Testis (tissue), 2 donors: ENCODE measurements at regions not wholly inside any gene's neighbourhood (a gene's known extent, or its start where the extent isn't known, plus 50 kb on each side); places are given as distances from the start of the nearest gene placed in this dataset.

Experiments used
- DNase-seq: peaks from one replicate; pipeline ENCODE4 v3.0.0-alpha.2; 2019
- H3K27ac ChIP-seq, 2 donors: fragments of 200-600 bp; sonication (generic); one replicate each; pipeline ENCODE4 v1.5.1; 2019
- H3K27me3 ChIP-seq: fragments of 200-600 bp; sonication (generic); one replicate; pipeline ENCODE4 v1.5.1; 2019
- H3K36me3 ChIP-seq: fragments of 200-600 bp; sonication (generic); one replicate; pipeline ENCODE4 v1.5.1; 2017; ENCODE audit warnings: low read depth; ENCODE audit errors: missing control alignments
- H3K4me1 ChIP-seq: fragments of 200-600 bp; sonication (generic); one replicate; pipeline ENCODE4 v1.5.1; 2019
- H3K4me3 ChIP-seq, 2 donors: fragments of 200-600 bp; sonication (generic); one replicate each; pipeline ENCODE4 v1.5.1; 2017 to 2019
- H3K9me3 ChIP-seq: fragments of 200-600 bp; sonication (generic); one replicate; pipeline ENCODE4 v1.5.1; 2017
- CTCF ChIP-seq, 3 experiments: fragments of 450-650 bp in 2 of 3; fragments of 200-600 bp in 1 of 3; sonication (generic) in 1 of 3; IDR thresholded peaks; one replicate each; pipeline ENCODE4 v1.5.1; 2016 to 2019; ENCODE audit warnings: antibody characterized with exemption in 3 of 3, mild to moderate bottlenecking in 2 of 3, moderate library complexity in 1 of 3
- POLR2A ChIP-seq: fragments of 450-650 bp; IDR thresholded peaks from one replicate; pipeline ENCODE4 v1.6.1; 2017; ENCODE audit warnings: antibody characterized with exemption, mild to moderate bottlenecking, moderate library complexity
- WGBS, 2 donors: methylation state at CpG; one replicate each; pipeline ENCODE4 v1.1.5; 2018; 5-methylcytosine and 5-hydroxymethylcytosine counted together
- intact Hi-C: fragments of 100-400 bp; cut with DNase I; formaldehyde crosslinking; loops from one replicate; pipeline ENCODE4 v1.15.1; 2023; ENCODE audit warnings: low total_unique reads

GRCh38 chr10:31601136-31601535, 282.1 kb downstream of the ZEB1 start:
- H3K27ac ChIP-seq = no peak overlapping the region
- WGBS, 2 donors = 72 to 81% methylated on average over 3 of the region's 3 CpGs
- no peak for DNase-seq
- H3K4me3 ChIP-seq = no peak overlapping the region
- no peaks in the 10 kb centered on the region for H3K9me3 ChIP-seq
- H3K4me1 ChIP-seq = peaks cover 6% of the 10 kb centered on the region
- intact Hi-C loops = no loop called here
- no peaks in the 10 kb centered on the region for H3K27me3 ChIP-seq
- no peak for TF ChIP-seq POLR2A
- TF ChIP-seq CTCF (IDR thresholded peaks at IDR 0.05) = no peak
- no peaks in the 10 kb centered on the region for H3K36me3 ChIP-seq

- Histone ChIP-seq H3K4me1 (peaks cover 6% of the 10 kb centered on the region), H3K27me3 (no peaks in the 10 kb centered on the region), H3K36me3 (no peaks in the 10 kb centered on the region), H3K4me3 (no peak overlapping the region), H3K27ac (no peak overlapping the region), H3K9me3 (no peaks in the 10 kb centered on the region)
- intact Hi-C loops = no loop called here
- WGBS, 2 donors = 82 to 90% methylated on average over 8 to 9 of the region's 9 CpGs
- TF ChIP-seq CTCF (IDR thresholded peaks at IDR 0.05) (no peak), POLR2A (no peak)
- DNase-seq = no peak
Observed at GRCh38 chr10:31599626-31600504, 280.8 kb downstream of the ZEB1 start.

- TF ChIP-seq POLR2A = no peak
- no peak for TF ChIP-seq CTCF (IDR thresholded peaks at IDR 0.05)
- H3K27me3 ChIP-seq = no peaks in the 10 kb centered on the region
- WGBS, 2 donors = 95 to 96% methylated on average over 2 of the region's 2 CpGs
Observed at GRCh38 chr10:31596765-31597164, 277.7 kb downstream of the ZEB1 start.

GRCh38 chr10:31595992-31596391, 277.0 kb downstream of the ZEB1 start:
- Histone ChIP-seq H3K36me3 (no peaks in the 10 kb centered on the region), H3K27ac (no peak overlapping the region), H3K4me1 (no peaks in the 10 kb centered on the region), H3K9me3 (no peaks in the 10 kb centered on the region), H3K27me3 (no peaks in the 10 kb centered on the region), H3K4me3 (no peak overlapping the region)
- no peak for TF ChIP-seq POLR2A
- no peak for TF ChIP-seq CTCF (IDR thresholded peaks at IDR 0.05)
- WGBS, 2 donors = 46% methylated on average over 3 of the region's 3 CpGs
- intact Hi-C loops = no loop called here
- DNase-seq = no peak

More at GRCh38 chr10:31596765-31597164, 277.7 kb downstream of the ZEB1 start:
- Histone ChIP-seq H3K4me3 (no peak overlapping the region), H3K9me3 (no peaks in the 10 kb centered on the region), H3K27ac (no peak overlapping the region), H3K4me1 (no peaks in the 10 kb centered on the region), H3K36me3 (no peaks in the 10 kb centered on the region)
- intact Hi-C loops = no loop called here
- no peak for DNase-seq
